ENCODE measurements at regions not wholly inside any gene's neighbourhood (a gene's known extent, or its start where the extent isn't known, plus 50 kb on each side); places are given as distances from the start of the nearest gene placed in this dataset.

DNA sequence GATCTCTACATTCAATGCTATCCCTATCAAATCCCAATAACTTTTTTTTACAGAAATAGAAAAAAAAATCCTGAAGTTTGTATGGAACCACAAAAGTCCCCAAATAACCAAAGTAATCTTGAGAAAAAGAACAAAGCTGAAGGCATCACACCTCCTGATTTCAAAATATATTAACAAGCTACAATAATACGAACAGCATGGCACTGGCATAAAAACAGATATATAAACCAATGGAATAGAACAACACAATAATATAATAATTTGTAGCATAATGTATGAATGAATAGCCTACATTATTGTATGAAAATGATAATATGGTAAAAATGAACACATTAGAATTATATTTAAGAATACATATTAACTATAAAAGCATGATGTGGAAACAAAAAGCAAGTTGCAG is 76.7 kb upstream of the TMC3 start:
- Histone ChIP-seq H3K4me2 (ENCODE audit: insufficient read depth, low read length) (no peak overlapping the region), H2AFZ (ENCODE audit: low read depth, low read length) (no peak overlapping the region), H3K9ac (replicated peaks; ENCODE audit: extremely low read depth, insufficient read depth, low read length) (no peak overlapping the region), H3K79me2 (ENCODE audit: control insufficient read depth, insufficient read depth, low read length) (no peaks in the 10 kb centered on the region), H3K4me1 (ENCODE audit: control insufficient read depth, extremely low read depth, insufficient read depth, low read length) (no peaks in the 10 kb centered on the region), H3K9me3 (replicated peaks; ENCODE audit: control insufficient read depth, insufficient read depth, low read length) (no peaks in the 10 kb centered on the region), H3K4me3 (replicated peaks in 1 of 3; ENCODE audit: insufficient read depth in 1 of 3, low read depth in 1 of 3, low read length in 3 of 3) (no peak overlapping the region), H3K27me3 (ENCODE audit: control insufficient read depth in 2 of 2, insufficient read depth in 2 of 2, low read length in 2 of 2) (no peaks in the 10 kb centered on the region), H3K36me3 (ENCODE audit: control insufficient read depth in 2 of 2, extremely low read depth in 1 of 2, insufficient read depth in 2 of 2, low read length in 2 of 2) (no peaks in the 10 kb centered on the region), H3K9me1 (replicated peaks; ENCODE audit: control insufficient read depth, extremely low read depth, insufficient read depth, low read length) (no peaks in the 10 kb centered on the region), H4K20me1 (replicated peaks; ENCODE audit: control insufficient read depth, extremely low read depth, insufficient read depth, low read length) (no peaks in the 10 kb centered on the region), H3K27ac (ENCODE audit: insufficient read depth, low read depth, low read length) (no peak overlapping the region)
- CTCF ChIA-PET = no interaction called here
- no TSS peak for BruUV-seq (replicated peaks)
- POLR2A ChIA-PET = no interaction called here
- intact Hi-C loops (cut with micrococcal nuclease) = no loop called here
- dilution Hi-C loops (cut with MboI; ENCODE audit: extremely low pct_ligation_motif_present, low sequenced_read_pairs) = no loop called here
- no peak for TF ChIP-seq MYC (IDR thresholded peaks at IDR 0.05; ENCODE audit: low read depth, low read length)
- TF ChIP-seq POLR2A (IDR thresholded peaks at IDR 0.05; ENCODE audit: low read depth, low read length) = no peak
- no peak for TF ChIP-seq GATA2 (IDR thresholded peaks at IDR 0.05; ENCODE audit: insufficient read depth, insufficient read length, low read depth, low read length)
- no peak for TF ChIP-seq FOS (IDR thresholded peaks at IDR 0.05; ENCODE audit: borderline replicate concordance, insufficient read depth, low read length)
- no peak for TF ChIP-seq POLR2AphosphoS5 (IDR thresholded peaks at IDR 0.05; ENCODE audit: insufficient read depth, low read depth, low read length)
- TF ChIP-seq, protein P1, sequence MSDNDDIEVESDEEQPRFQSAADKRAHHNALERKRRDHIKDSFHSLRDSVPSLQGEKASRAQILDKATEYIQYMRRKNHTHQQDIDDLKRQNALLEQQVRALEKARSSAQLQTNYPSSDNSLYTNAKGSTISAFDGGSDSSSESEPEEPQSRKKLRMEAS (IDR thresholded peaks at IDR 0.05; ENCODE audit: insufficient read depth, insufficient read length) = no peak
- TF ChIP-seq CTCF (IDR thresholded peaks at IDR 0.05; ENCODE audit: extremely low read depth in 1 of 2, insufficient read depth in 1 of 2, low read depth in 1 of 2, low read length in 2 of 2) = no peak
- TF ChIP-seq JUN (IDR thresholded peaks at IDR 0.05; ENCODE audit: borderline replicate concordance, insufficient read depth, insufficient read length, low read depth) = no peak
- no peak for TF ChIP-seq EZH2 (IDR thresholded peaks at IDR 0.05; ENCODE audit: borderline replicate concordance, low read depth, low read length, severe bottlenecking)
- FAIRE-seq = no peak
- no peak for DNase-seq (ENCODE audit: low read depth, low spot score)
